ENCODE measurements at regions not wholly inside any gene's neighbourhood (a gene's known extent, or its start where the extent isn't known, plus 50 kb on each side); places are given as distances from the start of the nearest gene placed in this dataset.

- TF ChIP-seq, protein P1, sequence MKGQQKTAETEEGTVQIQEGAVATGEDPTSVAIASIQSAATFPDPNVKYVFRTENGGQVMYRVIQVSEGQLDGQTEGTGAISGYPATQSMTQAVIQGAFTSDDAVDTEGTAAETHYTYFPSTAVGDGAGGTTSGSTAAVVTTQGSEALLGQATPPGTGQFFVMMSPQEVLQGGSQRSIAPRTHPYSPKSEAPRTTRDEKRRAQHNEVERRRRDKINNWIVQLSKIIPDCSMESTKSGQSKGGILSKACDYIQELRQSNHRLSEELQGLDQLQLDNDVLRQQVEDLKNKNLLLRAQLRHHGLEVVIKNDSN (CRISPR knock-in tag; IDR thresholded peaks at IDR 0.05), result no peak
These were observed 63.5 kb upstream of the DOCK9 start (continued) for GRCh38 chr13:99041337-99041736.

- Mint-ChIP-seq H3K4me3 (no peak overlapping the region), H3K27ac (no peak overlapping the region), H3K27me3 (ENCODE audit: low read depth) (no peaks in the 10 kb centered on the region), H3K4me1 (peaks cover 4% of the 10 kb centered on the region), H3K36me3 (no peaks in the 10 kb centered on the region), H3K9me3 (no peaks in the 10 kb centered on the region)
- CTCF ChIA-PET, result no interaction called here
- POLR2A ChIA-PET, result no interaction called here
- TF ChIP-seq, protein P2, sequence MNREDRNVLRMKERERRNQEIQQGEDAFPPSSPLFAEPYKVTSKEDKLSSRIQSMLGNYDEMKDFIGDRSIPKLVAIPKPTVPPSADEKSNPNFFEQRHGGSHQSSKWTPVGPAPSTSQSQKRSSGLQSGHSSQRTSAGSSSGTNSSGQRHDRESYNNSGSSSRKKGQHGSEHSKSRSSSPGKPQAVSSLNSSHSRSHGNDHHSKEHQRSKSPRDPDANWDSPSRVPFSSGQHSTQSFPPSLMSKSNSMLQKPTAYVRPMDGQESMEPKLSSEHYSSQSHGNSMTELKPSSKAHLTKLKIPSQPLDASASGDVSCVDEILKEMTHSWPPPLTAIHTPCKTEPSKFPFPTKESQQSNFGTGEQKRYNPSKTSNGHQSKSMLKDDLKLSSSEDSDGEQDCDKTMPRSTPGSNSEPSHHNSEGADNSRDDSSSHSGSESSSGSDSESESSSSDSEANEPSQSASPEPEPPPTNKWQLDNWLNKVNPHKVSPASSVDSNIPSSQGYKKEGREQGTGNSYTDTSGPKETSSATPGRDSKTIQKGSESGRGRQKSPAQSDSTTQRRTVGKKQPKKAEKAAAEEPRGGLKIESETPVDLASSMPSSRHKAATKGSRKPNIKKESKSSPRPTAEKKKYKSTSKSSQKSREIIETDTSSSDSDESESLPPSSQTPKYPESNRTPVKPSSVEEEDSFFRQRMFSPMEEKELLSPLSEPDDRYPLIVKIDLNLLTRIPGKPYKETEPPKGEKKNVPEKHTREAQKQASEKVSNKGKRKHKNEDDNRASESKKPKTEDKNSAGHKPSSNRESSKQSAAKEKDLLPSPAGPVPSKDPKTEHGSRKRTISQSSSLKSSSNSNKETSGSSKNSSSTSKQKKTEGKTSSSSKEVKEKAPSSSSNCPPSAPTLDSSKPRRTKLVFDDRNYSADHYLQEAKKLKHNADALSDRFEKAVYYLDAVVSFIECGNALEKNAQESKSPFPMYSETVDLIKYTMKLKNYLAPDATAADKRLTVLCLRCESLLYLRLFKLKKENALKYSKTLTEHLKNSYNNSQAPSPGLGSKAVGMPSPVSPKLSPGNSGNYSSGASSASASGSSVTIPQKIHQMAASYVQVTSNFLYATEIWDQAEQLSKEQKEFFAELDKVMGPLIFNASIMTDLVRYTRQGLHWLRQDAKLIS (CRISPR knock-in tag; IDR thresholded peaks at IDR 0.05; ENCODE audit: borderline replicate concordance), result no peak
- TF ChIP-seq TCF7 (CRISPR knock-in tag; IDR thresholded peaks at IDR 0.05; ENCODE audit: low read depth), result no peak
- TF ChIP-seq TEAD4 (CRISPR knock-in tag; IDR thresholded peaks at IDR 0.05), result no peak
- TF ChIP-seq, protein P3, sequence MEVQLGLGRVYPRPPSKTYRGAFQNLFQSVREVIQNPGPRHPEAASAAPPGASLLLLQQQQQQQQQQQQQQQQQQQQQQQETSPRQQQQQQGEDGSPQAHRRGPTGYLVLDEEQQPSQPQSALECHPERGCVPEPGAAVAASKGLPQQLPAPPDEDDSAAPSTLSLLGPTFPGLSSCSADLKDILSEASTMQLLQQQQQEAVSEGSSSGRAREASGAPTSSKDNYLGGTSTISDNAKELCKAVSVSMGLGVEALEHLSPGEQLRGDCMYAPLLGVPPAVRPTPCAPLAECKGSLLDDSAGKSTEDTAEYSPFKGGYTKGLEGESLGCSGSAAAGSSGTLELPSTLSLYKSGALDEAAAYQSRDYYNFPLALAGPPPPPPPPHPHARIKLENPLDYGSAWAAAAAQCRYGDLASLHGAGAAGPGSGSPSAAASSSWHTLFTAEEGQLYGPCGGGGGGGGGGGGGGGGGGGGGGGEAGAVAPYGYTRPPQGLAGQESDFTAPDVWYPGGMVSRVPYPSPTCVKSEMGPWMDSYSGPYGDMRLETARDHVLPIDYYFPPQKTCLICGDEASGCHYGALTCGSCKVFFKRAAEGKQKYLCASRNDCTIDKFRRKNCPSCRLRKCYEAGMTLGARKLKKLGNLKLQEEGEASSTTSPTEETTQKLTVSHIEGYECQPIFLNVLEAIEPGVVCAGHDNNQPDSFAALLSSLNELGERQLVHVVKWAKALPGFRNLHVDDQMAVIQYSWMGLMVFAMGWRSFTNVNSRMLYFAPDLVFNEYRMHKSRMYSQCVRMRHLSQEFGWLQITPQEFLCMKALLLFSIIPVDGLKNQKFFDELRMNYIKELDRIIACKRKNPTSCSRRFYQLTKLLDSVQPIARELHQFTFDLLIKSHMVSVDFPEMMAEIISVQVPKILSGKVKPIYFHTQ (CRISPR knock-in tag; IDR thresholded peaks at IDR 0.05), result no peak
- TF ChIP-seq CBFB (CRISPR knock-in tag; IDR thresholded peaks at IDR 0.05; ENCODE audit: low read depth), result no peak
- TF ChIP-seq CREB1 (CRISPR knock-in tag; IDR thresholded peaks at IDR 0.05), result no peak
- TF ChIP-seq, protein P4, sequence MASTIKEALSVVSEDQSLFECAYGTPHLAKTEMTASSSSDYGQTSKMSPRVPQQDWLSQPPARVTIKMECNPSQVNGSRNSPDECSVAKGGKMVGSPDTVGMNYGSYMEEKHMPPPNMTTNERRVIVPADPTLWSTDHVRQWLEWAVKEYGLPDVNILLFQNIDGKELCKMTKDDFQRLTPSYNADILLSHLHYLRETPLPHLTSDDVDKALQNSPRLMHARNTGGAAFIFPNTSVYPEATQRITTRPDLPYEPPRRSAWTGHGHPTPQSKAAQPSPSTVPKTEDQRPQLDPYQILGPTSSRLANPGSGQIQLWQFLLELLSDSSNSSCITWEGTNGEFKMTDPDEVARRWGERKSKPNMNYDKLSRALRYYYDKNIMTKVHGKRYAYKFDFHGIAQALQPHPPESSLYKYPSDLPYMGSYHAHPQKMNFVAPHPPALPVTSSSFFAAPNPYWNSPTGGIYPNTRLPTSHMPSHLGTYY (CRISPR knock-in tag; IDR thresholded peaks at IDR 0.05), result no peak
- no peak for TF ChIP-seq NFATC4 (CRISPR knock-in tag; IDR thresholded peaks at IDR 0.05)
- no peak for TF ChIP-seq PRRX2 (CRISPR knock-in tag; IDR thresholded peaks at IDR 0.05)
- TF ChIP-seq ZNF532 (CRISPR knock-in tag; IDR thresholded peaks at IDR 0.05; ENCODE audit: borderline replicate concordance), result no peak
- TF ChIP-seq, protein P5, sequence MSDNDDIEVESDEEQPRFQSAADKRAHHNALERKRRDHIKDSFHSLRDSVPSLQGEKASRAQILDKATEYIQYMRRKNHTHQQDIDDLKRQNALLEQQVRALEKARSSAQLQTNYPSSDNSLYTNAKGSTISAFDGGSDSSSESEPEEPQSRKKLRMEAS (CRISPR knock-in tag; IDR thresholded peaks at IDR 0.05), result no peak
- DNase-seq (ENCODE audit: low spot score), result no peak
- no peak for ATAC-seq
These were observed 63.9 kb upstream of the DOCK9 start for GRCh38 chr13:99041788-99042187.

All from WTC11 (cell line).